AG04450 (cell line): ENCODE measurements at regions not wholly inside any gene's neighbourhood (a gene's known extent, or its start where the extent isn't known, plus 50 kb on each side); places are given as distances from the start of the nearest gene placed in this dataset.

Source experiments
- CTCF ChIA-PET: fragments of 300-600, 350-600 bp; formaldehyde crosslinking; extraction: SDS; loops from one replicate; lab custom pipeline; 2022; ENCODE audit warnings: antibody characterized with exemption, inconsistent platforms; lab: Charles Lee
- POLR2A ChIA-PET: fragments of 350-600 bp; formaldehyde crosslinking; extraction: SDS; loops from one replicate; lab custom pipeline; 2021; ENCODE audit warnings: antibody characterized with exemption, inconsistent platforms; lab: Yijun Ruan, JAX
- DNase-seq: peaks from one replicate; pipeline ENCODE4 v3.0.0-alpha.2; 2011; ENCODE audit warnings: low read depth, low spot score
- H3K27ac ChIP-seq: one replicate; pipeline ENCODE4 v1.5.1; 2012; ENCODE audit warnings: low read depth, low read length, control low read depth
- H3K27me3 ChIP-seq: one replicate; pipeline ENCODE4 v1.6.0; 2012; ENCODE audit warnings: low read length; ENCODE audit not compliant: control insufficient read depth, insufficient read depth
- H3K4me3 ChIP-seq: 2 replicates; pipeline ENCODE4 v1.5.1; 2011; ENCODE audit warnings: mild to moderate bottlenecking, low read depth, low read length, control low read depth
- H3K9me3 ChIP-seq: 2 replicates; pipeline ENCODE4 v1.5.1; 2012; ENCODE audit warnings: low read length; ENCODE audit not compliant: control insufficient read depth, insufficient read depth
- TF ChIP-seq, protein P1 (sequence below): IDR thresholded peaks from 2 replicates; pipeline ENCODE4 v1.5.1; 2011; ENCODE audit warnings: low read depth, low read length, control low read depth, inconsistent platforms

DNA sequence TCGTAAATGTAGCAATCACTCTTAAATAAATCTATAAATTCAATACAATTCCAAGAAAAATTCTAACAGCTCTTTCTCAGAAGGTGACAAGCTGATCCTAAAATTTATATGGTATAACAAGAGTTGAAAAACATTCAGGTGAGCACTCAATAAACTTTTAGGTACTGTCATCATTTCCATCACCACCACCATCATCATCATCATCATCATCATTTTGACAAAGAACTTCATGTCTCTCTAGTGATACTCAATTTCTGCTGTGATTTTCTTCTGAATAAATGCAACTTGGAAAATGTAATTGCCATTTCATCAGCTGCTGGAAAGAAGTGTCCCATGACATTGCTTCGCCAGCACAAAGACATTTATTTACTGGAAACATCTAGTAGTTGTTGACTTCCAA, 222.9 kb upstream of the IRX5 start:
- TF ChIP-seq, protein P1, sequence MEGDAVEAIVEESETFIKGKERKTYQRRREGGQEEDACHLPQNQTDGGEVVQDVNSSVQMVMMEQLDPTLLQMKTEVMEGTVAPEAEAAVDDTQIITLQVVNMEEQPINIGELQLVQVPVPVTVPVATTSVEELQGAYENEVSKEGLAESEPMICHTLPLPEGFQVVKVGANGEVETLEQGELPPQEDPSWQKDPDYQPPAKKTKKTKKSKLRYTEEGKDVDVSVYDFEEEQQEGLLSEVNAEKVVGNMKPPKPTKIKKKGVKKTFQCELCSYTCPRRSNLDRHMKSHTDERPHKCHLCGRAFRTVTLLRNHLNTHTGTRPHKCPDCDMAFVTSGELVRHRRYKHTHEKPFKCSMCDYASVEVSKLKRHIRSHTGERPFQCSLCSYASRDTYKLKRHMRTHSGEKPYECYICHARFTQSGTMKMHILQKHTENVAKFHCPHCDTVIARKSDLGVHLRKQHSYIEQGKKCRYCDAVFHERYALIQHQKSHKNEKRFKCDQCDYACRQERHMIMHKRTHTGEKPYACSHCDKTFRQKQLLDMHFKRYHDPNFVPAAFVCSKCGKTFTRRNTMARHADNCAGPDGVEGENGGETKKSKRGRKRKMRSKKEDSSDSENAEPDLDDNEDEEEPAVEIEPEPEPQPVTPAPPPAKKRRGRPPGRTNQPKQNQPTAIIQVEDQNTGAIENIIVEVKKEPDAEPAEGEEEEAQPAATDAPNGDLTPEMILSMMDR, result no peak
- Histone ChIP-seq H3K27me3 (no peaks in the 10 kb centered on the region), H3K9me3 (no peaks in the 10 kb centered on the region), H3K27ac (no peak overlapping the region), H3K4me3 (no peak overlapping the region)
- POLR2A ChIA-PET, result no interaction called here
- no peak for DNase-seq
- CTCF ChIA-PET, result no interaction called here

GRCh38 chr16:54706406-54706805, 224.3 kb upstream of the IRX5 start:
- Histone ChIP-seq H3K27me3 (no peaks in the 10 kb centered on the region), H3K4me3 (no peak overlapping the region), H3K9me3 (peaks cover 3% of the 10 kb centered on the region; the same call in 1 of the 2 replicates), H3K27ac (no peak overlapping the region)
- no peak for DNase-seq
- TF ChIP-seq, protein P1, result no peak
- CTCF ChIA-PET, result no interaction called here
- POLR2A ChIA-PET, result no interaction called here

DNA sequence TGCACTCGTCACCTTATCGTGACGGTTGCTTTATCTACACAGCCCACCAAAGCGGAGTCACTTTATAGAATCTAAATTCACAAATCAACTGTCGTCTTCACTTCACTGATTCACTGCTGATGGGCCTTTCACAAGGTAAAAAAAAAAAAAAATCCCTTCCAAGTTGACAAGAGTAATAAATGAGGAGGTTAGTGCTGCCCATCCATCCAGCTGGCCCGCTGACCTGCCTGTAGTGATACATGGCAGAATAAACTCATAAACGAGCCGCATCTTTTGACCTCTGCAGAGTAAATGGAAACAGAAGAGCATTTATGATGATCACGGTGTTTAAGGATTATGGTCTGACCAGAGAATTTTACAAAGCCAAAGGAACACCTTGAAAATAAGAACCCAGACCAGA, 227.3 kb upstream of the IRX5 start:
- H3K27me3 ChIP-seq, result no peaks in the 10 kb centered on the region
- ChIA-PET CTCF (no interaction called here), POLR2A (no interaction called here)
- H3K9me3 ChIP-seq, result peaks cover 3% of the 10 kb centered on the region; the same call in 1 of the 2 replicates
- H3K27ac ChIP-seq, result no peak overlapping the region
- TF ChIP-seq, protein P1, result no peak
- no peak overlapping the region for H3K4me3 ChIP-seq
- DNase-seq, result no peak

- Histone ChIP-seq H3K27ac (no peak overlapping the region), H3K9me3 (peaks cover 8% of the 10 kb centered on the region), H3K27me3 (no peaks in the 10 kb centered on the region), H3K4me3 (no peak overlapping the region)
- TF ChIP-seq, protein P1, result no peak
- CTCF ChIA-PET, result no interaction called here
- POLR2A ChIA-PET, result no interaction called here
- no peak for DNase-seq
These were observed 231.0 kb upstream of the IRX5 start for GRCh38 chr16:54699656-54700055.

DNA sequence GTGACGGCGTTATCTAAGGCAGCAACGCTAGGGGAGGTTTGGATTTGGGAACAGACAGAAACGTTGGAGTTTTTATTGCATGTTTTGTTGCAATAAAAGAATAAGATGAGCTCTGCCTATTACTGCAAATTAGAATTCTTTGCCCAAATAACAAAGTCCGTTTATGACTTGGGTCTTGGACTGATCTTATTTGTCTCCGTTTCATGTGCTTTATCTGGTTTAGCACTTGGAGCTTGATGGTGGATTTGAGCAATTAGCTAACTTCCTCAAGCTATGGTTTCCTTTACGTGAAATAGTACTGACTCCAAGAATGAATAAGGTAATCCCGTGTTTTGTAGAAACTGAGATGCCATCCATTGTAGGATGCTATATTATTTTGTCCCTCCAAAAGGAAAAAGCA, 233.0 kb upstream of the IRX5 start:
- TF ChIP-seq, protein P1, result no peak
- Histone ChIP-seq H3K4me3 (no peak overlapping the region), H3K27me3 (no peaks in the 10 kb centered on the region), H3K9me3 (peaks cover 12% of the 10 kb centered on the region), H3K27ac (no peak overlapping the region)
- ChIA-PET POLR2A (no interaction called here), CTCF (no interaction called here)
- no peak for DNase-seq
